Stimulated activated CD8-positive, alpha-beta memory T cell treated with anti-CD3 and anti-CD28 coated beads, Interleukin-7, amount 100 ng/mL, for 4 hours (primary cell): ENCODE measurements at regions not wholly inside any gene's neighbourhood (a gene's known extent, or its start where the extent isn't known, plus 50 kb on each side); places are given as distances from the start of the nearest gene placed in this dataset.

ENCODE experiments used
- DNase-seq, 2 donors: peaks; one replicate each; pipeline ENCODE4 v3.0.0-alpha.2; 2020; ENCODE audit warnings: low read depth in 2 of 2

- DNase-seq: no peak
Measured at GRCh38 chr4:13844740-13845139, 217.2 kb upstream of the BOD1L1 start.

- no peak for DNase-seq
Measured at GRCh38 chr4:13849778-13850177, 222.3 kb upstream of the BOD1L1 start.

GRCh38 chr4:13851085-13851940 lies 223.8 kb upstream of the BOD1L1 start:
- no peak for DNase-seq

DNA sequence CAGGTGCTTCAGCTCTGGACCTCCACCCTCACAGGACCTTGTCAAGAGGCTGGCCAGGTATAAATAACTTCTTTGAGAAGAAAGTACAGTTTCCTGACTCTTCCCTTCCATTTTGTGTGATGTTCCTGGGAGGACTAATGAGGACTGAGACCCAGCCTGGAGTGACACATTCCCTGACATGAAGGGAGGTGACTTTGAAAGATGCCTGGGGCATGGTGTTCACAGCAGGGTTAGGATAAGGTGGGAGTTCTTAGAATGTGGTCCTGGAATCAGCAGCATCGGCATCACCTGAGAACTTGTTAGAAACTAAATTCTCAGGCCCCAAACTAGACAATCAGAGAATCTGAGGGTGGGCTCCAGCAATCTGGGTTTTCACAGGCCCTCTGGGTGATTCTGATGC lies 224.9 kb upstream of the BOD1L1 start:
- no peak for DNase-seq

- no peak for DNase-seq
Measured at GRCh38 chr4:13856387-13856786, 228.9 kb upstream of the BOD1L1 start.

DNA sequence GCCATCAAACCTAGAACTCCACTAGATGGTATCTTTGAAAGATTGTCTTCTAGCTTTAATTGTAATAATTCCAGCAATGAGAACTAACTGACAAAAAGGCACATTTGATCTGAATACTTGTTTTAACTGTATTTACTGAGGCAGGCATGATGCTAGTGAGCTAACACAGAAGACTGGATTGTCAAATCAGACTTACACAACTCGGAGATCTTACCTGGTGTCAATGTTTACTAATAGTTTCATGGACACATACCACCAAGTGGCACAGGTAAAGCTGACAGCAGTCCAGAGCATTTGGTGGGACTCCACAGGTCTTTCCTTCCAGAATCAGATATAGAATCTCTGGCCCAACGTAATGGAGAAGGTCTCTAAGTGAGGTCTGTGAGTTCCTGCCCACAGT lies 229.9 kb upstream of the BOD1L1 start:
- no peak for DNase-seq

- DNase-seq: no peak
Measured at GRCh38 chr4:13857800-13858199, 230.3 kb upstream of the BOD1L1 start.

DNA sequence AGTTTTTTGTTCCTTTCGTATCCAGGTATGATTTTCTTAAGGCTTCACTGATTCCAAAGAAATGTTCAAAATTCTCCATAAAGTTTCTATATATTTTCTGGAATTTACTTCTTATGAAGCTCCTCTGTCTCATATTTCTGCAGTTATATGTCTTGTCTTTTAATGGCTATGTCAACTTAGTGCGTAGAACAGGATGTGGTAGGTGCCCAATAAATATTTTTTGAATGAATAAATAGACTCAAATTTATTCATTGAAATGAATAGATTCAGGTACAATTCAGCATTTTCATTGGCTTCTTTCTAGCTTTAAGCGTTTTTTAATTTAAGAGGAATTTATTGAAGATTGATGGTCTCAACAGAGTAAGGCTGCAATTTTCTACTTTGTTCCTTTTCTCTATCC lies 231.9 kb upstream of the BOD1L1 start:
- no peak for DNase-seq

DNA sequence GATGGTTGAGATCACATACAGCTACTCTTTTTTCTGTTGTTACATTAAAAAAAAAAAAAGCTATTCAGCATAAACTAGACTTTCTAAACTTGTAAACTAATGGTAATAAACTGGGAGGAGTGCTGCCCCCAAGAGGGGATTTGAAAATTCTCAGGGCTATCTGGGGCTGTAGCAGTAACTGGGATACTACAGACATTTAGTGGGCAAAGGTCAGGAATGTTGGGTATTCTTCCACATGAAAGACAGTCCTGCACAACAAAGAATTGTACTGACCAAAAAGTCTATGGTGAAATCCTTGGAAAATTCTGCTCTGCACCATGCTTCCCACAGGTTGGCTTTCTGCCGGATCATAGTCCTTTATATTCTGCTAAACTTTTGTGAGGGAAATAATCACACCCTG lies 232.6 kb upstream of the BOD1L1 start:
- no peak for DNase-seq

DNA sequence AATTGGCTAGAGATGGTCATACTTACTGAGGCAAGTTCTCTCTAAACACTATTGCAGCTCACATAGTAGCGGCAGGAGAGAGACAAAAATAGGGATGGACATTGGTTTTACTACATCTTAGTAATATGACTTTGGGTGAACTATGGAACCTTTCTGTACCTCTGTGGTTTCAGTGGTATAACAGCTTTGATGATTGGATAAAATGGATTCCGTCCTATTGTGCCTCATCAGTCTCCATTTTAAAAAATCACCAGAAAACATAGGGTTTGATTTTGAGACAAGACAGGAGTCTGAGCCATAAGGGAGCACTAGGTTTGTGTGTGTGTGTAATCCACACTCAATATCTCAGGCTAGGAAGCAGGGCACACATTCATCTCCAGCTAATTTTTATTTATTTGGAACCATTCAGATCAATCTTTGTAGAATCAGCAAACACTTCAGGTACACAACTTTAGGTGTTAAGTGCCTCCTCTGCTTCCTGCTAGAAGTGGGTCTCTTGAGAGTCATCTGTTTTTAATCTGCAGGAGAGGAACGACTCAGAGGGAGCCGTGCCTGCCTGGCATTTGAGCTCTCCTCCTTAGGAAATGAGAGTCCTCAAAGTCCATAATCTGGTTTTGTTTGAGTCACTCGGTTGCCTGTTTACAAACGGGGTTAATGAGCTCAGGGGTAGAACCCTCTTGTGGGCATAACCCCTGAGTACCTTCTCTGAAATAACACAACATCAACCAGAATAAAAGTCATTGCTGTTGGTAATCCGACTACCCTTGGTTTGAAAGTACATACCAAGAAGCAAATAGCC lies 238.5 kb upstream of the BOD1L1 start:
- no peak for DNase-seq

- no peak for DNase-seq
Measured at GRCh38 chr4:13866881-13867280, 239.4 kb upstream of the BOD1L1 start.

- no peak for DNase-seq
Measured at GRCh38 chr4:13872155-13872554, 244.6 kb upstream of the BOD1L1 start.

- no peak for DNase-seq
Measured at GRCh38 chr4:13872955-13873354, 245.4 kb upstream of the BOD1L1 start.

- DNase-seq: no peak
Measured at GRCh38 chr4:13875181-13875580, 247.7 kb upstream of the BOD1L1 start.

DNA sequence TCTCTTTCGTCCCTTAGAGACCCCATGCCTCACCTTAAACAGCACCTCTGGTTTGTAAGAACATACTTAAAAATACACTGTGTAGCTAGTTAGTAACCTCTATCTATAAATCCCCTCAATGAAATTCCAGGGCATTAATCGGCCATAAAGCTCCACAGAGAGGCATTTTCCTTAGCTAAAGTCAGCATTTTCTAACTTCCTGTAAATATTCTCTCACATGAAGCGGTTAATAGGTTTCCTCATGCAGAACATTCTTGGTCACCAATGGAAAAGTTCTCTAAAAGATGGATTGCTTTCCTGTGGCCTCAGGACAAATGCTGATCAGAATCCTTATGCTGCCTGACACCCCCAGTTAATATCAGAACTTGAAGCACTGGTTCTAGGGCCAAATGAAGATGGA lies 248.6 kb upstream of the BOD1L1 start:
- DNase-seq: no peak

- DNase-seq: no peak
Measured at GRCh38 chr4:13876940-13877339, 249.4 kb upstream of the BOD1L1 start.

GRCh38 chr4:13877626-13878025 lies 250.1 kb upstream of the BOD1L1 start:
- no peak for DNase-seq

- no peak for DNase-seq
Measured at GRCh38 chr4:13881892-13882291, 254.4 kb upstream of the BOD1L1 start.

- DNase-seq: no peak
Measured at GRCh38 chr4:13887010-13887409, 259.5 kb upstream of the BOD1L1 start.

- DNase-seq: no peak
Measured at GRCh38 chr4:13888112-13888511, 260.6 kb upstream of the BOD1L1 start.

- no peak for DNase-seq
Measured at GRCh38 chr4:13891544-13891939, 264.0 kb upstream of the BOD1L1 start.

DNA sequence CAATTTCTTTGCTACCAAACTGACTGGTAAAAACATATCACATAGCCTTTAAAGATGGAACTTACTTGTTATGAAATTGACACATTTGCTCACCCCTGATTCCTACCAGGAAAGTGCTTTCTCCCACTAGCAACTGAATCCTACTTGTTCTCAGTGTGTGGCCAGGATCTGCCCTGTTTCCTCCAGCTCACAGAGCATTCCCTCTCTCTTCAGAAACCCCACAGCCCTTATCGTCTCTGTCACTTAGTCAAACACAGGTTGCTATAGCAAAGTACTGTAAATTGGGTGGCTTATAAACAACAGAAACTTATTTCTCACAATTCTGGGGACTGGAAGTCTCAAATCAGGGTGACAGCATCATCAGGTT lies 265.2 kb upstream of the BOD1L1 start:
- DNase-seq: no peak

GRCh38 chr4:13893211-13893610 lies 265.7 kb upstream of the BOD1L1 start:
- DNase-seq: no peak
